Stomach (tissue), 4 donors: ENCODE measurements at regions not wholly inside any gene's neighbourhood (a gene's known extent, or its start where the extent isn't known, plus 50 kb on each side); places are given as distances from the start of the nearest gene placed in this dataset.

ENCODE experiments used
- EP300 ChIP-seq: sonication (generic); formaldehyde crosslinking; IDR thresholded peaks from one replicate; pipeline ENCODE4 v1.6.1; 2017; ENCODE audit warnings: antibody characterized with exemption
- POLR2A ChIP-seq, 4 donors: fragments of 450-650 bp; IDR thresholded peaks; one replicate each; pipeline ENCODE4 v1.6.1; 2016; ENCODE audit warnings: antibody characterized with exemption in 4 of 4, control low read depth in 2 of 4, mild to moderate bottlenecking in 1 of 4, moderate library complexity in 1 of 4
- POLR2AphosphoS5 ChIP-seq, 3 donors: sonication (generic); formaldehyde crosslinking; IDR thresholded peaks; one replicate each; pipeline ENCODE4 v1.6.1; 2016; ENCODE audit warnings: antibody characterized with exemption in 3 of 3
- TF ChIP-seq, protein P1 (sequence below), 7 experiments: fragments of 450-650 bp in 4 of 7; fragments of 200-600 bp in 3 of 7; sonication (generic) in 3 of 7; IDR thresholded peaks; one replicate each; pipeline ENCODE4 v1.5.1; 2016 to 2019; ENCODE audit warnings: antibody characterized with exemption in 7 of 7, control low read depth in 2 of 7, mild to moderate bottlenecking in 1 of 7

DNA sequence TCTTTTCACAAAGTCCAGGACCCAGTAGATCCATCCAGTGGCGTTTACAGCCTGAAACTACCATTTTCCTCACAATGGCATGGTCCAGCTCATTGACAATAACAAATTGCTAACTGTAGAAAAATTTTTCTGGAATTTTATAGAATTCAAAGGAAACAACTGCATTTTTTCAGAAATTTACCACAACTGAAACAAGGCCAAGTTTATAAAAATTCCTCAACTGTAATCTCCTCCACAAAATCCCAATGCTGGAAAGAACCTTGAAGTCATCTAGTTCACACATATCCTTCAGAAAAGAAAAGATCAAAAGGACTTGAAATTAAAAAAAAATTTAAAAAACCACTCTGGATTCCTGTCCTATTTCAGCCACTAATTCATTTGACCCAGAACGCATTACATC lies 226.0 kb upstream of the CTAGE1 start:
- TF ChIP-seq, protein P1, sequence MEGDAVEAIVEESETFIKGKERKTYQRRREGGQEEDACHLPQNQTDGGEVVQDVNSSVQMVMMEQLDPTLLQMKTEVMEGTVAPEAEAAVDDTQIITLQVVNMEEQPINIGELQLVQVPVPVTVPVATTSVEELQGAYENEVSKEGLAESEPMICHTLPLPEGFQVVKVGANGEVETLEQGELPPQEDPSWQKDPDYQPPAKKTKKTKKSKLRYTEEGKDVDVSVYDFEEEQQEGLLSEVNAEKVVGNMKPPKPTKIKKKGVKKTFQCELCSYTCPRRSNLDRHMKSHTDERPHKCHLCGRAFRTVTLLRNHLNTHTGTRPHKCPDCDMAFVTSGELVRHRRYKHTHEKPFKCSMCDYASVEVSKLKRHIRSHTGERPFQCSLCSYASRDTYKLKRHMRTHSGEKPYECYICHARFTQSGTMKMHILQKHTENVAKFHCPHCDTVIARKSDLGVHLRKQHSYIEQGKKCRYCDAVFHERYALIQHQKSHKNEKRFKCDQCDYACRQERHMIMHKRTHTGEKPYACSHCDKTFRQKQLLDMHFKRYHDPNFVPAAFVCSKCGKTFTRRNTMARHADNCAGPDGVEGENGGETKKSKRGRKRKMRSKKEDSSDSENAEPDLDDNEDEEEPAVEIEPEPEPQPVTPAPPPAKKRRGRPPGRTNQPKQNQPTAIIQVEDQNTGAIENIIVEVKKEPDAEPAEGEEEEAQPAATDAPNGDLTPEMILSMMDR (IDR thresholded peaks at IDR 0.05), result no peak
- TF ChIP-seq EP300 (no peak), POLR2AphosphoS5 (IDR thresholded peaks at IDR 0.05) (no peak), POLR2A (IDR thresholded peaks at IDR 0.05) (no peak)
